ENCODE measurements at regions not wholly inside any gene's neighbourhood (a gene's known extent, or its start where the extent isn't known, plus 50 kb on each side); places are given as distances from the start of the nearest gene placed in this dataset.

DNA sequence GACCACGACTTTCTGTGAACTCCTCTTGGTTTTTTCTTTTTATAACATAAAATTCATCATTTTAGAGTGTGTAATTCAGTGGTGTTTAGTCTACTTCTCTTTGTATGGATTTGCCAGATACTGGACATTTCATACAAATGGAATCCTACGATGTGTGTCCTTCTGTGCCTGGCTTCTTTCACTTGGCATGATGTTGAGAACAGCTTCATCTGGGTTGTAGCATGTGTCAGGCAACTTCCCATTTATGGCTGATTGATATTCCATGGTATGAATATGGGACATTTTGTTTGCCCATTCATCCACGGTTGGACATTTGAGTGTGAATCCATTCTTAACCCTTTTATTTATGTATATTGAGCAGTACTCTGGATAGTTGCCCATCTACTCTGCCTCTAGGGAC lies 82.7 kb upstream of the KLF13 start:
- DNase-seq (ENCODE audit: low spot score) (no peak), ATAC-seq (ENCODE audit: low FRiP score) (no peak)
- TF ChIP-seq, protein P1, sequence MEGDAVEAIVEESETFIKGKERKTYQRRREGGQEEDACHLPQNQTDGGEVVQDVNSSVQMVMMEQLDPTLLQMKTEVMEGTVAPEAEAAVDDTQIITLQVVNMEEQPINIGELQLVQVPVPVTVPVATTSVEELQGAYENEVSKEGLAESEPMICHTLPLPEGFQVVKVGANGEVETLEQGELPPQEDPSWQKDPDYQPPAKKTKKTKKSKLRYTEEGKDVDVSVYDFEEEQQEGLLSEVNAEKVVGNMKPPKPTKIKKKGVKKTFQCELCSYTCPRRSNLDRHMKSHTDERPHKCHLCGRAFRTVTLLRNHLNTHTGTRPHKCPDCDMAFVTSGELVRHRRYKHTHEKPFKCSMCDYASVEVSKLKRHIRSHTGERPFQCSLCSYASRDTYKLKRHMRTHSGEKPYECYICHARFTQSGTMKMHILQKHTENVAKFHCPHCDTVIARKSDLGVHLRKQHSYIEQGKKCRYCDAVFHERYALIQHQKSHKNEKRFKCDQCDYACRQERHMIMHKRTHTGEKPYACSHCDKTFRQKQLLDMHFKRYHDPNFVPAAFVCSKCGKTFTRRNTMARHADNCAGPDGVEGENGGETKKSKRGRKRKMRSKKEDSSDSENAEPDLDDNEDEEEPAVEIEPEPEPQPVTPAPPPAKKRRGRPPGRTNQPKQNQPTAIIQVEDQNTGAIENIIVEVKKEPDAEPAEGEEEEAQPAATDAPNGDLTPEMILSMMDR (IDR thresholded peaks at IDR 0.05), result no peak

DNA sequence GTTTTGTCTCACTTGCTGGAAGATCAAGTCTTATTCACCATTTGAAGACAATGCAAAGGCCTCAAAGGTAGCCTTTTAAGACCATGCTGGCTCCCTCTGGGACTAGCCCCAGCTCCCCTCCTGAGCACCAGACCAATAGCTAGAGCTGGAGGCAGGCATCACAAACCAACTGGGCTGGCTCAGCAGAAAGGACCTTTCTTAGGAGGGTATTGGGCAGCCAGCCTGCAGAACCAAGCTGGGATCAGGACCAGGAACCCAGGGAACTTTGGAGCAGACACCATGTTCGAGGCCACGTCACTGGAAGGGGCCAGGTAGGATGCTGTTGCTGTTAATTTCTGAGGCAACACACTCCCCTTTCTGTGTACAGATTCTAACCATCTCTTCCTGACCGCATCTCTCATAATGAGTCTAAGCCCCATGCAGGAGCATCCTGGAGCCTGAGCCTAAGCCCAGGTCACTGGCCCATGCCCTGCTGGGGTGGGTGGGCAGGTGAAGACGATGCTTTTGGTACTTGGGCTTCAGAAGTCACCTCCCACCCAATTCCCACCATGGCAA lies 81.4 kb upstream of the KLF13 start:
- TF ChIP-seq, protein P1 (IDR thresholded peaks at IDR 0.05), result no peak
- ATAC-seq (ENCODE audit: low FRiP score), result no peak

DNA sequence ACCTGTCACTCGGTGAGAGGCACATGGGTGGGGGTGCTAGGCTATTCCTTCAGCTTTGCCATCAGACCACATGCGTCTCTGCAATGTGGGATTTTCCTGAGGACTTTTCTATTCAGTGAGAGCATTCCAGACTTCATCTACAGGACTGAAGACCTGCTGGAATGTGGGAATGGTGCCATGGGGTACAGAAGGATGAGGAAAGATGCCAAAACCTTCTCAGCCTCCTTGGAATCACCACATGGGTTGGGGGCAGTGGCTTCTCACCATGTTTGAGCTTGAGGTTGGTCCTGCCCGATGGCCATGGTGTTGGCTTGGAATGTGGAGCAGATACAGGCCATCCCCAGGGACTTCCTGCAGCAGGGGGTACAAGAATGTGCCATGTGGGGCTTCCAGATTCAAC lies 80.9 kb upstream of the KLF13 start:
- TF ChIP-seq, protein P1 (IDR thresholded peaks at IDR 0.05), result no peak
- ATAC-seq (ENCODE audit: low FRiP score), result no peak
- no peak for DNase-seq (ENCODE audit: low spot score)

More for the DNA sequence above, 81.4 kb upstream of the KLF13 start:
- no peak for DNase-seq (ENCODE audit: low spot score)

DNA sequence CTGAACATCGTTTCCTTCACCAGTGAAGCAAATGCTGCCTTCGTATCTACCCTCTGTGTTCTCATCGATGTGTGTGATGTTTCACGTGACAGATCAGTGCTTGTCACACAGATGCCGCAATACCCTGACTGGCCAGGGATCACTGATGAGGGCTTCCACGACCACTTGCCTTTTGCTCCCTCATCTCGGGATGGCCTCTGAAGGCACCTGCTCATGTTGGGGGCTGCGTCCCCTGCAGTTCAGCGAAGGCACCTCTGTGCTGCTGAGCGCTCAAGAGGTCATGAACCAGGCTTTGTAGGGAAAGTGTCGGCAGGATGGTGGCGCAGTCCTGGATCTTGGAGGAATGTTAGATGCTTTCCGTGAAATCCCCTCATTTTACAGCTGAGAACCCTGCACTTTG lies 79.2 kb upstream of the KLF13 start:
- DNase-seq (ENCODE audit: low spot score) (no peak), ATAC-seq (ENCODE audit: low FRiP score) (no peak)
- TF ChIP-seq, protein P1 (IDR thresholded peaks at IDR 0.05), result no peak

DNA sequence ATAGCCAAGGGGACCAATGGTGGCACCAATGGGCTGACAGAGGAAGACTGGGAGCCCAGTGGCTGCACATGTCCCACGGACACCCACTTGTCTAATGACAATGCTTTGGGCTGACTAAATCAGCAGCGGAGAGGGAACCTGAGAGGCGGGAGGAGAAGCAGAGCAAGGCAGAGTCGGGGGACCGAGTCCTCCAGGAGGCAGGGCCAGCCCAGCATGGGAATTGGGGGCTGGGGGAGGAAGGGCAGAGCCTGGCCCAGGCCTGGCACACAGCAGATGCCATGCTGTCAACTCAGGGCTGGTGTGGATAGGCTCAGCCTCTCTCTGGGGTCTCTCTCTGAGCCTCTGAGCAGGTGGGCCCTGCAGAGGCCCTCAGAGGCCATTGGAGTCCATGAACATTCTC lies 78.4 kb upstream of the KLF13 start:
- ATAC-seq (ENCODE audit: low FRiP score), result no peak
- DNase-seq (ENCODE audit: low spot score), result no peak
- TF ChIP-seq, protein P1 (IDR thresholded peaks at IDR 0.05), result no peak

DNA sequence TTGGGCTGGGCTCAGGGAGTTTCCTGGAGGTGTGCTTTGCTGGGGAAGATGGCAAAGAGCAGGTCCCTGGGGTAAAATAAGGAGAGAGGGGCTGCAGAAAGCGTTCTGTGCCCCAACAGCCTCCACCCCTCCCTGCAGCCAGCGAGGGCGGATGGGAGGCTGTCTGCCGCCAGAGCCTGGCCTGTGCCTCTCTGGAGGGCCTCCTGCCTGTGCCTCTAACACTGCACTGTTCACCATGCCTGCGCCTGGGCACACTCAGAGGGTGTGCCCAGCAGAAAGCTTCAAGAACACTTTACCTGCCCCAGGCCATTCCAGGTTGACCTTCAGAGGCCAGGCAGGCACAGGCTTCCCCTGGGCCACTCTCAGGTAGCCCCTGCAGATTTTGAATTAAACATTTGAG lies 77.7 kb upstream of the KLF13 start:
- no peak for DNase-seq (ENCODE audit: low spot score)
- no peak for ATAC-seq (ENCODE audit: low FRiP score)
- TF ChIP-seq, protein P1 (IDR thresholded peaks at IDR 0.05), result no peak

DNA sequence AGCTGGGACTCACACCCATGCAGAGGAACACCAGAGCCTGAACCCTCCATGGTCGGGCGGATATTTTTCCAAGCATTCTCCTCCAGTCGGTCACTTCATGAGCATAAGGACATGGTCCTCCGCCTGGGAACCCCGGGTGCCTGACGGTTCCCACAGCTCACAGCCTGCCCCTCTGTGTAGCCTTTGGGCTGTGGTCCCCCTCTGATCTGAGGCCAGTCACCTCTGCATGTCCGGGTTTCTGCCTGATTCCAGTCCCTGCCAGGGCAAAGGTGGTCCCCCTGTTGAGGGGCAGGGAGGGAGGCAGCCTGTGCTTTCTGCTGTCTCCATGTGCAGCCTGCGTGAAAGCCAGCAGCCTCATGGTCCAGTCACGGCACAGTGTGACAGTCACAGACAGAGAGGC lies 76.6 kb upstream of the KLF13 start:
- DNase-seq (ENCODE audit: low spot score), result no peak
- no peak for ATAC-seq (ENCODE audit: low FRiP score)
- TF ChIP-seq, protein P1 (IDR thresholded peaks at IDR 0.05), result no peak
